Cardiac muscle cell (in vitro differentiated cells and primary cell): ENCODE measurements at regions not wholly inside any gene's neighbourhood (a gene's known extent, or its start where the extent isn't known, plus 50 kb on each side); places are given as distances from the start of the nearest gene placed in this dataset.

Experiments used
- DNase-seq, 2 donors: peaks; one replicate each; pipeline versions ENCODE4 v3.0.0 to v3.0.0-alpha.2; 2010 to 2017; ENCODE audit warnings: low read depth in 1 of 2, low spot score in 1 of 2
- H3K27ac ChIP-seq: fragments of 200-600 bp; sonication (generic); 2 replicates; pipeline ENCODE4 v1.5.1; 2016
- H3K27me3 ChIP-seq: fragments of 200-600 bp; sonication (generic); 2 replicates; pipeline ENCODE4 v1.6.0; 2016; ENCODE audit warnings: control low read depth
- H3K36me3 ChIP-seq: fragments of 200-600 bp; sonication (generic); 2 replicates; pipeline ENCODE4 v1.5.1; 2016; ENCODE audit warnings: control low read depth
- H3K4me1 ChIP-seq: fragments of 200-600 bp; sonication (generic); 2 replicates; pipeline ENCODE4 v1.8.1; 2017; ENCODE audit warnings: low read depth, mild to moderate bottlenecking, mixed run types
- H3K4me3 ChIP-seq: fragments of 200-600 bp; sonication (generic); 2 replicates; pipeline ENCODE4 v1.5.1; 2016; ENCODE audit warnings: mild to moderate bottlenecking
- H3K9me3 ChIP-seq: fragments of 200-600 bp; sonication (generic); 2 replicates; pipeline ENCODE4 v1.5.1; 2017; ENCODE audit warnings: low read depth, mild to moderate bottlenecking, control low read depth
- CTCF ChIP-seq: IDR thresholded peaks from 2 replicates; pipeline ENCODE4 v1.5.1; 2012; ENCODE audit warnings: low read depth, mild to moderate bottlenecking, low read length

- H3K9me3 ChIP-seq: no peaks in the 10 kb centered on the region
- no peak for DNase-seq
- no peaks in the 10 kb centered on the region for H3K4me1 ChIP-seq
- H3K27ac ChIP-seq: no peak overlapping the region
- H3K27me3 ChIP-seq: no peaks in the 10 kb centered on the region
- no peak overlapping the region for H3K4me3 ChIP-seq
- TF ChIP-seq CTCF: no peak
- no peaks in the 10 kb centered on the region for H3K36me3 ChIP-seq
Measured at GRCh38 chr7:98565103-98565502, 52.0 kb upstream of the NPTX2 start.

- H3K4me3 ChIP-seq: no peak overlapping the region
Measured at GRCh38 chr7:98562871-98563495, 54.1 kb upstream of the NPTX2 start.

GRCh38 chr7:98562381-98562823 is 54.7 kb upstream of the NPTX2 start:
- Histone ChIP-seq H3K36me3 (no peaks in the 10 kb centered on the region), H3K4me1 (no peaks in the 10 kb centered on the region), H3K9me3 (no peaks in the 10 kb centered on the region), H3K27ac (no peak overlapping the region), H3K27me3 (no peaks in the 10 kb centered on the region), H3K4me3 (no peak overlapping the region)
- DNase-seq: no peak
- no peak for TF ChIP-seq CTCF

More at GRCh38 chr7:98562871-98563495, 54.1 kb upstream of the NPTX2 start:
- H3K36me3 ChIP-seq: no peaks in the 10 kb centered on the region
- H3K4me1 ChIP-seq: no peaks in the 10 kb centered on the region
- DNase-seq: no peak
- H3K27ac ChIP-seq: no peak overlapping the region
- H3K27me3 ChIP-seq: no peaks in the 10 kb centered on the region
- no peaks in the 10 kb centered on the region for H3K9me3 ChIP-seq
- no peak for TF ChIP-seq CTCF

- Histone ChIP-seq H3K36me3 (no peaks in the 10 kb centered on the region), H3K27me3 (no peaks in the 10 kb centered on the region), H3K4me3 (no peak overlapping the region), H3K27ac (no peak overlapping the region), H3K4me1 (no peaks in the 10 kb centered on the region), H3K9me3 (no peaks in the 10 kb centered on the region)
- no peak for DNase-seq
- TF ChIP-seq CTCF: no peak
Measured at GRCh38 chr7:98559958-98560357, 57.1 kb upstream of the NPTX2 start.

- Histone ChIP-seq H3K4me3 (no peak overlapping the region), H3K36me3 (no peaks in the 10 kb centered on the region), H3K27ac (no peak overlapping the region), H3K4me1 (no peaks in the 10 kb centered on the region), H3K9me3 (no peaks in the 10 kb centered on the region), H3K27me3 (no peaks in the 10 kb centered on the region)
- DNase-seq: no peak
- TF ChIP-seq CTCF: no peak
Measured at GRCh38 chr7:98559219-98559618, 57.9 kb upstream of the NPTX2 start.
